ENCODE measurements at regions not wholly inside any gene's neighbourhood (a gene's known extent, or its start where the extent isn't known, plus 50 kb on each side); places are given as distances from the start of the nearest gene placed in this dataset.

- no peak for ATAC-seq
- TF ChIP-seq ZC3H10 (CRISPR knock-in tag; IDR thresholded peaks at IDR 0.05) (no peak), TCF4 (CRISPR knock-in tag; IDR thresholded peaks at IDR 0.05; ENCODE audit: borderline replicate concordance) (no peak), CSDC2 (CRISPR knock-in tag; IDR thresholded peaks at IDR 0.05) (no peak), ESRRG (CRISPR knock-in tag; IDR thresholded peaks at IDR 0.05) (no peak), SNAI2 (CRISPR knock-in tag; IDR thresholded peaks at IDR 0.05) (no peak), CREB5 (CRISPR knock-in tag; IDR thresholded peaks at IDR 0.05; ENCODE audit: low read depth) (no peak), GLIS3 (CRISPR knock-in tag; IDR thresholded peaks at IDR 0.05) (no peak), PPARA (CRISPR knock-in tag; IDR thresholded peaks at IDR 0.05; ENCODE audit: borderline replicate concordance) (no peak), ZNF565 (CRISPR knock-in tag; conservative IDR thresholded peaks at IDR 0.05; ENCODE audit: low read depth) (no peak)
- TF ChIP-seq, protein P1, sequence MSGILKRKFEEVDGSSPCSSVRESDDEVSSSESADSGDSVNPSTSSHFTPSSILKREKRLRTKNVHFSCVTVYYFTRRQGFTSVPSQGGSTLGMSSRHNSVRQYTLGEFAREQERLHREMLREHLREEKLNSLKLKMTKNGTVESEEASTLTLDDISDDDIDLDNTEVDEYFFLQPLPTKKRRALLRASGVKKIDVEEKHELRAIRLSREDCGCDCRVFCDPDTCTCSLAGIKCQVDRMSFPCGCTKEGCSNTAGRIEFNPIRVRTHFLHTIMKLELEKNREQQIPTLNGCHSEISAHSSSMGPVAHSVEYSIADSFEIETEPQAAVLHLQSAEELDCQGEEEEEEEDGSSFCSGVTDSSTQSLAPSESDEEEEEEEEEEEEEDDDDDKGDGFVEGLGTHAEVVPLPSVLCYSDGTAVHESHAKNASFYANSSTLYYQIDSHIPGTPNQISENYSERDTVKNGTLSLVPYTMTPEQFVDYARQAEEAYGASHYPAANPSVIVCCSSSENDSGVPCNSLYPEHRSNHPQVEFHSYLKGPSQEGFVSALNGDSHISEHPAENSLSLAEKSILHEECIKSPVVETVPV (CRISPR knock-in tag; IDR thresholded peaks at IDR 0.05) = no peak
Measured at GRCh38 chr3:70752051-70752450, 439.6 kb upstream of the MDFIC2 start.

DNA sequence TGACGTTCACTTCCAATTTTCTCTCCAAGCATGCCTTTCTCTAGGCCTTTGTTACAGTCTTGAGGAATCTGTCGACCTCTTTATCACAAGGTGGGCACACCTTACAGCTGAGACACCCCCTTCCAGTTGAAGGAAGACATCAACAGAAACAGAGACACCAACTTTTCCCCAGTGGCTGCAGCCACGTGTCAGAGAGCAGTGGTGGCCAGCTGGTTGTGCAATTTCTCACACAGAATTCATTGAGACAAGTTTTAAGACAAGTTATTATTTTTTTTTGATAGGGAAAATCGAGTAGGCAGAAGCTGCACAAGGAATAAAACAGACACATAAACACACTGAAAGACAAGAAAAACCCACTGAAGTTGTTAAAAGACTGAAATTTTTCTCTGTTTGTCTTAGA lies 436.7 kb upstream of the MDFIC2 start:
- TF ChIP-seq PATZ1 (CRISPR knock-in tag; IDR thresholded peaks at IDR 0.05; ENCODE audit: borderline replicate concordance) (no peak), ZC3H10 (CRISPR knock-in tag; IDR thresholded peaks at IDR 0.05) (no peak), TSHZ2 (CRISPR knock-in tag; IDR thresholded peaks at IDR 0.05) (no peak), TCF4 (CRISPR knock-in tag; IDR thresholded peaks at IDR 0.05; ENCODE audit: borderline replicate concordance) (no peak), GLIS3 (CRISPR knock-in tag; IDR thresholded peaks at IDR 0.05) (no peak), POU6F1 (CRISPR knock-in tag; IDR thresholded peaks at IDR 0.05; ENCODE audit: borderline replicate concordance, low read depth) (no peak), CSDC2 (CRISPR knock-in tag; IDR thresholded peaks at IDR 0.05) (no peak), ZNF8 (CRISPR knock-in tag; IDR thresholded peaks at IDR 0.05) (no peak), PPARA (CRISPR knock-in tag; IDR thresholded peaks at IDR 0.05; ENCODE audit: borderline replicate concordance) (no peak), CREB5 (CRISPR knock-in tag; IDR thresholded peaks at IDR 0.05; ENCODE audit: low read depth) (no peak), SNAI2 (CRISPR knock-in tag; IDR thresholded peaks at IDR 0.05) (no peak), ZNF70 (CRISPR knock-in tag; IDR thresholded peaks at IDR 0.05) (no peak)
- ATAC-seq = no peak

- TF ChIP-seq CREB5 (CRISPR knock-in tag; IDR thresholded peaks at IDR 0.05; ENCODE audit: low read depth) (no peak), ZFP30 (CRISPR knock-in tag; IDR thresholded peaks at IDR 0.05) (no peak), RARB (CRISPR knock-in tag; IDR thresholded peaks at IDR 0.05) (no peak), PATZ1 (CRISPR knock-in tag; IDR thresholded peaks at IDR 0.05; ENCODE audit: borderline replicate concordance) (no peak), TCF4 (CRISPR knock-in tag; IDR thresholded peaks at IDR 0.05; ENCODE audit: borderline replicate concordance) (no peak), TOX (CRISPR knock-in tag; IDR thresholded peaks at IDR 0.05; ENCODE audit: borderline replicate concordance) (no peak), ESRRG (CRISPR knock-in tag; IDR thresholded peaks at IDR 0.05) (no peak), SNAI2 (CRISPR knock-in tag; IDR thresholded peaks at IDR 0.05) (no peak), ZNF70 (CRISPR knock-in tag; IDR thresholded peaks at IDR 0.05) (no peak), ZC3H10 (CRISPR knock-in tag; IDR thresholded peaks at IDR 0.05) (no peak)
- TF ChIP-seq, protein P1 (CRISPR knock-in tag; IDR thresholded peaks at IDR 0.05) = no peak
- ATAC-seq = no peak
Measured at GRCh38 chr3:70748593-70748992, 436.2 kb upstream of the MDFIC2 start.
